ENCODE measurements at regions not wholly inside any gene's neighbourhood (a gene's known extent, or its start where the extent isn't known, plus 50 kb on each side); places are given as distances from the start of the nearest gene placed in this dataset.

- TF ChIP-seq CTCF (optimal IDR thresholded peaks at IDR 0.05 in 1 of 3, IDR thresholded peaks at IDR 0.05 in 1 of 3, conservative IDR thresholded peaks at IDR 0.05 in 1 of 3; ENCODE audit: extremely low read depth in 1 of 3, insufficient read depth in 2 of 3, low read length in 3 of 3) = no peak
- TF ChIP-seq EZH2 (IDR thresholded peaks at IDR 0.05; ENCODE audit: low read length) = no peak
These were observed 131.7 kb upstream of the PRSS58 start for GRCh38 chr7:142389544-142389943.
